ENCODE measurements at regions not wholly inside any gene's neighbourhood (a gene's known extent, or its start where the extent isn't known, plus 50 kb on each side); places are given as distances from the start of the nearest gene placed in this dataset.

DNA sequence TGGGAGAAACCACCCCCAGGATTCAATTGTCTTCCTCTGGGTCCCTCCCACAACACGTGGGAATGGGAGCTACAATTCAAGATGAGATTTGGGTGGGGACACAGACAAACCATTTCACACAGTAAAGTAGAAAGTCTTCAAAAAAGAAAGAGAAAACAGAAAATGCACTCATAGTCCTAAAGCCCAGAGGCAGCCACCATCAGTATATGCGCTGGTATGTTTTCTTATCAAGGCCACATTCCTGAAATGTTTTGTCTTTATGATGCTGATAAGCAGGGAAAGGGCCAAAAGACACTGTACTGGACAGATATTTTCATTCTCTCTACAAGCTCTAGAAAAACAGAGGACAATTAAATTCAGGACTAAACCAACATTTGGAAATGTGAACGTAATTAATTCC is 375.8 kb upstream of the TSHZ3 start:
- TF ChIP-seq, protein P1, sequence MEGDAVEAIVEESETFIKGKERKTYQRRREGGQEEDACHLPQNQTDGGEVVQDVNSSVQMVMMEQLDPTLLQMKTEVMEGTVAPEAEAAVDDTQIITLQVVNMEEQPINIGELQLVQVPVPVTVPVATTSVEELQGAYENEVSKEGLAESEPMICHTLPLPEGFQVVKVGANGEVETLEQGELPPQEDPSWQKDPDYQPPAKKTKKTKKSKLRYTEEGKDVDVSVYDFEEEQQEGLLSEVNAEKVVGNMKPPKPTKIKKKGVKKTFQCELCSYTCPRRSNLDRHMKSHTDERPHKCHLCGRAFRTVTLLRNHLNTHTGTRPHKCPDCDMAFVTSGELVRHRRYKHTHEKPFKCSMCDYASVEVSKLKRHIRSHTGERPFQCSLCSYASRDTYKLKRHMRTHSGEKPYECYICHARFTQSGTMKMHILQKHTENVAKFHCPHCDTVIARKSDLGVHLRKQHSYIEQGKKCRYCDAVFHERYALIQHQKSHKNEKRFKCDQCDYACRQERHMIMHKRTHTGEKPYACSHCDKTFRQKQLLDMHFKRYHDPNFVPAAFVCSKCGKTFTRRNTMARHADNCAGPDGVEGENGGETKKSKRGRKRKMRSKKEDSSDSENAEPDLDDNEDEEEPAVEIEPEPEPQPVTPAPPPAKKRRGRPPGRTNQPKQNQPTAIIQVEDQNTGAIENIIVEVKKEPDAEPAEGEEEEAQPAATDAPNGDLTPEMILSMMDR (IDR thresholded peaks at IDR 0.05), result no peak
- no peak for TF ChIP-seq POLR2A (IDR thresholded peaks at IDR 0.05)
